HG03460 (cell line): ENCODE measurements at regions not wholly inside any gene's neighbourhood (a gene's known extent, or its start where the extent isn't known, plus 50 kb on each side); places are given as distances from the start of the nearest gene placed in this dataset.
"Not testable (repeated sequence)": the region's sequence is repeated elsewhere in the genome, so short reads cannot be mapped to it uniquely, and the experiment has no call there.

Experiments used
- ATAC-seq: cut with Tn5 transposase; IDR thresholded peaks from one replicate; pipeline ENCODE4 v1.9.1; 2021; ENCODE audit not compliant: unreplicated experiment

DNA sequence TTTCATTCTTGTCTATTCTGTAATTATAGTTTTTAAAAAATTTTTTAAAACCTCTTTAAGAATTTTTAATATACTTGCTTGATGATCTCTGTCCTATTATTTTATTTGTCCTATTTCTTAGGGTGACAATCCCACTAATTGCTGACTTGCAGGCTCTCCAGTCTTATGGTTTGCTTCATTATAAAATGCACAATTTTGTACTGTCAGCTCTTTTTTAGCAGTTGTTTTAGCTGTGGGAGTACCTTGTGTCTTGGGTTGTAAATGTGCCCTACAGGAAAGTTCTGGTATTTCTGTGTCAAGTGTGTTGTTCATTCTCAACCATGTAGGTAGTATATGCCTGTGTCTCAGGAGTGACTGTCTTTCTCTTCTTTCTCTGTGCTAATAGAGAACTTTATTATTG, 118.2 kb upstream of the IL15 start:
- ATAC-seq, result no peak

DNA sequence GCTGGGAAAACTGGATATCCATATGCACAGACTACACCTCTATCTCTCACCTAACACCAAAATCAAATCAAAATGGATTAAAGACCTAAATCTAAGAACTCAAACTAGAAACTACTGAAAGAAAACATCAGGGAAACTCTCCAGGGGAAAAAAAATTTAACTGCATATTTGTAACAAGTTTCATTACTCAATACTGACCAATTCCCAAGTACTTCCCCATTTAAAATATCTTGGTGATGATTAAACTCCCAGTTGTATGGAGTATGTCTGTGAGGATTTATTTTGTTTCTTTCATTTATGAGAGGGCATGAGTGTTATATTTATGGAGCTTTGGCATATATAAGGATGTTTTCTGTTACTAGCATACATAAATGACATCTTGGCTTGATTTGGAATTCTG, 112.3 kb upstream of the IL15 start:
- no peak for ATAC-seq

DNA sequence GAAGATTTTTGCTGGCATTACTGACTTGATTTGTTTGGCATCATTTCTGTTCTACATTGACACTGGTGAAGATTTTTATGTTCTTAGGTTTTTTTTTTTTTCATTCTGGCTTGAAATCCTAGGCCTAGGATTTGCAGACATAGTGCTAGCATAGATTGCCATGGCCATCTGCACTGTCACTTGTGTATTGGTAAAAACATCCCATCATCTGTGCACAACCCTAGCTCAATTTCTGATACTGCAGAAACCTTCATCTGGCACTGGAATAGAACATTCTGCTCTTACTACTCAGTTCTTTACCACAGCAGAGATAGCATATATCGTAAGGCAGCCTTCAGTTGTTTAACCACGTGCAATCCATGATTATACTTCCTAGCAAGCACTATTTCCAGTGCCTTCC, 111.5 kb upstream of the IL15 start:
- ATAC-seq, result no peak

DNA sequence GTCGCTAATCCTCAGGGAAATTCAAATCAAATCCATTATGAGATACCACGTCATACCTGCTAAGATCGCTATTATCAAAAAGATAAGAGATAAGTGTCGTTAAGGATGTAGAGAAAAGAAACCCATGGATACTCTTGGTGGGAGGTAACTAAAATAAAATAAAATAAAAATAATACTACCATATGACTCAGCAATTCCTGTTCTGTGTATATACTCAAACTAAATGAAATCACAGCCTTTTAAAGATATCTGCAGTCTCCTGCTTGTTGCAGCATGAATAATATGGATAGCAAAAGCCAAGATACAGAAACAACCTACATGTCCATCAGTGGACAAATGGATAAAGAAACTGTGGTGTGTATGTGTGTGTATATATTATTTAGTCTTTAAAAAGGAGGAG, 105.8 kb upstream of the IL15 start:
- no peak for ATAC-seq

DNA sequence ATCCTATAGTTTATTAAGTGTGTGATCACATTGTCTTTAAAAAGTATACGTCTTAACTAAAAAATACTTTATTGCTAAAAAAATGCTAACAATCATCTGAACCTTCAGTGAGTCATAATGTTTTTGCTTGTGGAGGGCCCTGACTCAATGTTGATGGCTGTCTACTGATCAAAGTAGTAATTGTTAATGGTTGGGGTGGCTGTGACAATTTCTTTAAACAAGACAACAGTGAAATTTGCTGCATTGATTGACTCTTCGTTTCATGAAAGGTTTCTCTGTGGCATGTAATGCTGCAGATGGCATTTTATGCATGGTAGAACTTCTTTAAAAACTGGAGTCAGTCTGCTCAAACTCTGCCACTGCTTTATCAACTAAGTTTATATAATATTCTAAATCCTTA, 101.4 kb upstream of the IL15 start:
- no peak for ATAC-seq

DNA sequence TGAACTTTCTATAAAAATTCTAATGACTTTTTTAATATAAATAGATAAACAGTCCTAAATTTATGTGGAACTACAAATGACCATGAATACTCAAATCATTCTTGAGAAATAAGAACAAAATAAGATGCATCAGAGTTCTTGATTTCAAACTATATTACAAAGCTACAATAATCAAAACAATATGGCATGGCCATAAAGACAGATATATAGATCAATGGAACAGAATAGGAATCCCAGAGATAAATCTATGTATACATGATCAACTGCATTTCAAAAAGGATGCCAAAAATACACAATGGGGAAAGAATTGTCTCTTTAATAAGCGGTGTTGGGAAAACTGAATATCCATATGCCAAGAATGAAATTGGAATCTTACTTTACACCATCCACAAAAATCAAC, 98.4 kb upstream of the IL15 start:
- no peak for ATAC-seq

DNA sequence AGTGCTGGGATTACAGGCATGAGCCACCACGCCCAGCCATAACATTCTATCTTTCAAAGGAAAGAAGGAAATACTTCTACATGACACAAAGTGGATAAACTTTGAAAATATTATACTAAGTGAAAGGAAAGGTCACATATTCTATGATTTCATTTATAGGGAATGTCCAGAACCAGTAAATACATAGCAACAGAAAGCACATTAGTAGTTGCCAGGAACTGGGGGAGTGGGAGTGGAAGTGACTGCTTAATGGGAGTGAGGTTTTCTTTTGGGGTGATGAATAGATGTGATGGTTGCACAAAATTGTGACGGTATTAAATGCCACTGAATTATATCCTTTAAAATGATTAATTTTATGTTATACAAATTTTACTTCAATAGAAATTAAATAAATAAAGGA, 95.7 kb upstream of the IL15 start:
- no peak for ATAC-seq

DNA sequence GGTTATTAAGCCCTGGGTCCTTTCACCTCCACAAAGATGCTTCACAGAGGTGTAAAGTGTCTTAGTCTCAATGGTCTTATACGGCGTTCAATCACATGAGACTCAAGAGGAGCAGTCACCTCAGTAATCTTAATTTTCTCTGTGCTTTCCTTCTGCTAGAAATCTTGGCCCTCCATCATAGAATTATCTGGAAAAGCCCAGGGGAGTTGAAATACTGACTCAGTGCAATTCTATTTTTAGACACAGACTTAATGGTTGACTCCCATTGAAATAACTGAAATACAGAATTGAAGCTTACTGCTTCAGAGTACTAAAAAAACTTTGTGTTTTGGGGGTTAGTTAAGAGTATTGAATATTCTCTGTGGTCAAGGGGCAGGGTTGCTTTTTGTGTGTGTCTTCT, 94.5 kb upstream of the IL15 start:
- no peak for ATAC-seq

DNA sequence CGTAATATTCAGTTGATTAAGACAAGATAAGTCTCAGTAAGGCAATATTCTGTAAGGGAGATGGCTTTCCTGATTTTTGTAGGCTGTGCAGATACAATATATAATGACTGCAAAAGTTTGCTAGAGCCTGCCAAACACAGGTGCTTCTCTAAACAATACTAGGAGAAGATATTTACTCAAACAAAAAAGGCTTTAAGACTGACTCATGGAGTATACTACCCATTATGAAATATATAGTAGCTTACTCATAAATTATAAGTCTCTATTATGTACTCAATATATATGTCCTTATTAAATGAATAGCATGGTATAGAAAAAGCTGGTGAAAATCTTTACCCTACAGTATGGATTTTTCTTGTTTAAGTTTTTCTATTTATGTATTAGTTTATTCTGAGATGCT, 93.2 kb upstream of the IL15 start:
- ATAC-seq, result no peak

DNA sequence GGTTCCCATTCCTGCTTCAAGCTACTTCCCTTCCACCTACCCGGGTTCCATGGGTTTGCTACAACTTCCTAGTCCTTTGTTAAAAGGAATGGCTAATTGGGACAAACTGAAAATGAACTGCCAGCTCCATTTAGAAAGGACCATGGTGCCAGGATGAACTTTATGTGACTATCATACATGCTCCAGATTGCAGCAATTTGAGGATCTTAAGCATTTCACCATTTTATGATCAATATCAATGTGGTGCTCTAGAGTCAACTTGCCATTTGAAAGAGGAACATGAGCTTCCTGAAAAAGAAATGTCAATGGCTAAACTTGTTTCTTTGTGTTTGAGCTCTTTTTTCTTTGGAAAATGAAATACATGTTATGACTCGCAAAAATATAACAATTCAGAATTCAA, 92.7 kb upstream of the IL15 start:
- ATAC-seq, result no peak

DNA sequence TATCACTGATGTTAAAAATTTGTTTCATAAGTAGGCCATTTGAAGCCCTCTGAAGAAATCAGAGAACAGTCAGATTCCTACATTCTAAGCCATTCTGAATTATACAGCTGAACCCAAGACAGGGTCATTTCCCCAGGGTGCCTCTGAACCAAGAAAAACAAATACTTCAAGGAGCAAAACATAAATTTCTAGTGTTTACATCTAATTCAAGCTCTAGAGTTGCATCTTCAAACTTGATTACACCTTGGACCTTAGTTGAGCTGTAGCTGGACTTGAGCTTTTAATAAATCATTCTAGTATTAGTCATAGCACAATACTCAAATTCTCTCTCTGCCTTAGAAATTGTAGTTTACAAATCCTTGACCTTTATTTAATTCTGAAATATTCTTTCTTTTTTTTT, 87.6 kb upstream of the IL15 start:
- ATAC-seq, result no peak

DNA sequence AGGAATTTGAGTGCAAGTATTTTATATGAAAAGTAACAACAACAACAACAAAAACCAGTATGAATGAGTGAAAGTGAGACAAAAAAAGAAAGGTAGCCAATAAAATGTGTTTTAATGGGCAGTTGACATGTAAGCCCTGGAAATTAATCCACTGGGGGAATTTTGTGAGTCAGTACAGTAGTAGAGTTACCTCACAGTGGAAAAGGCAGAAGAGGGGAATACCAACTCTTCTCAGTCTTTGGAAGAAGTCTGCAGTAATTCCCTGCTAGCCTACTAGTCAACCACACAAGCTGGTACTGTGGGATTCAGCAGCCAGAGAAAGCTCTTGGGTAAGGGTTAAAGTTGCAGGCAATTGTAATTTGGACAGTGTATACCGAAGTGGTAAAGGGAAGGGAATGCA, 76.3 kb upstream of the IL15 start:
- no peak for ATAC-seq

DNA sequence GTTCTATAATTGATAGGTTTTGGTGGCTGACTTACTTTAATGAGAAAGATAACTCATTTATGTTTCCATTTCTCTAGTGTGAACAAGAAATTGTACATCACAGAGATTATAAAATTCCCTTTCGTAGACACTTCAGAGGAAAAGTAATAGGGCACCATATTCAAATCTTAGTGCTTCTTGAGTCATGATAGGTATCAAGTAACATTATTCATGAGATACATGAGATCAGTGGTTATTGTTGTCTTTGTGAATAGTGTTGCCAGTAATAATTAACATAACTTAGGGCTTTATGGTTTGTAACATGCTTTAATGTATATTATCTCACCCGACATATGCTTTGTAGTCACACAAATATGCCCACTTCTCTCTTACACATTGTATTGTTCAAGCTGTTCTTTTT, 73.7 kb upstream of the IL15 start:
- no peak for ATAC-seq

DNA sequence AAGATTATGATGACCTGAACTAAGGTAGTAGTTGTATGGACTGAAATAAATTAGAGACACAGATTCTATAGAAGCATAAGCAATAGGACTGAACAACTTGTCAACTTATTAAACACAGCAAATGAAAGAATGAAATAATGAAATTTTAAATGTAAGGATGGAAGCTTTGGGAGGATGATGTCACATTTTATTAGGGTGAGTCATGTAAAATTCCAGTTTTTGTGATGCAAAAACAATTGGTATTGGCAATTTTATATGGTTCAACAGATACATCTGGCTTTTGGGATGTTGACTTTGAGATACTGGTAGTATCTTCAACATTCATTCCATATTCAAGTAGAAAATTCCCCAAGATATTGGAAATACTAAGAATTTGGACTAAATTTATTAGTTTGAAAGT, 72.7 kb upstream of the IL15 start:
- ATAC-seq, result no peak

DNA sequence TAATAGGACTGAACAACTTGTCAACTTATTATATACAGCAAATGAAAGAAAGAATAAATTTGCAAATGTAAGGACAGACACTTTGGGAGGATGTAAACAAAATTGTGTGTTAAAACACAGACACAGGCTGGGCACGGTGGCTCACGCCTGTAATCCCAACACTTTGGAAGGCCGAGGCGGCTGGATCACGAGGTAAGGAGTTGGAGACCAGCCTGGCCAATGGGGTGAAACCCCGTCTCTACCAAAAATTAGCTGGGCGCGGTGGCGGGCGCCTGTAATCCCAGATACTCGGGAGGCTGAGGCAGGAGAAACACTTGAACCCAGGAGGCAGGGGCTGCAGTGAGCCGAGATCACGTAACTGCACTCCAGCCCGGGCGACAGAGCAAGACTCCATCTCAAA, 71.4 kb upstream of the IL15 start:
- ATAC-seq, result not testable (repeated sequence)

DNA sequence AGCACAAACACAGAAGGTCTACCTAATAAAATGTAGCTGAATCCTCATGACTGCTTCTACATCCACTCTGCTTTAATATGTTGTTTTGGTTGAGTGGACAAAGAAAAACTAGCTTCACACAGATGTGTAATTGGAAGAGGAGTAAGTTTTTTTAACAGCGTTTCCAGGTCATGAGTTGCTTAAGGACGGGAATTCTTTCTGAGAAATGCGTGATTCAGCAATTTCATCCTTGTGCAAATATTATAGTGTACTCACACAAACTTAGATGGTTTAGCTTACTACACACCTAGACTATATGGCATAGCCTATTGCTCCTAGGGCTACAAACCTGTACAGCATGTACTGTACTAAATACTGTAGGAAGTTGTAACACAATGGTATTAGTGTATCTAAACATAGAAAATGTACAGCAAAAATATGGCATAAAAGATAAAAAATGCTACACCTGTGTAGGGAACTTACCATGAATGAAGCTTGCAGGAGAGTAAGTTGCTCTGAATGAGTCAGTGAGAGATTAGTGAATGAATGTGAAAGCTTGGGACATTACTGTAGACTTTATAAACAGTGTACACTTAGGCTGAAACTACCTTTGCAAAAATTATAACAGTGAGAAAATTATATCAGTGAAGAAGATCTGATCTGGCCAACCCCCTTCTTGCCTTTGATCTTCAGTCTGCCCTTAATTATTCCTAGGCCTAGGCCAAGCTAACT, 70.8 kb upstream of the IL15 start:
- no peak for ATAC-seq

DNA sequence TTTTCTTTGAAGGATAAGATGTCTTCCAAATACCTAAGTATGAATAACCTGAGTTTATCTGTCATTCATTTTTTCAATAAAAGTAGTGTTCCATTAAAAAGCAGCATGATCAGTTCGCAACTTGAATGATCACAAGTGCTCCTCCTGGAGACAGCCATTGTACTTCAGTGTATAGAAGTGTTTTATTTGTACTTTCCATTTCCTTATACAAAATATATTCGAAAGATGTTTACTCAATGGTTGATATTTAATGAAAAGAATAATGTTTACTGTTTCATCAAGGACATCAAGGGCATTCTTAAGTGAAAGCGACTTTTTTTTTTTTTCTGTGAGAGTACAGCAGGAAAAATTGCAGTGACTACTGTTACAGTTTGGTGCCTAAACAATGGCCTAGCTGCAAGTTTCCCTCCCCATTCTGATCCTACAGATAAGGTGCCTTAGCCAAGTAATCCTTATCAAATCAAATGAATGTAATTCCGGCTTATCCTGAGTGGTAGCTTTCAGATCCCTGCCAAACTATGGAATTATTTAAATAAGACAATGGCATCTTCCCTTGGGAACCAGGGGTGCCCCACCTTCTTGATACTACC, 69.0 kb upstream of the IL15 start:
- no peak for ATAC-seq

DNA sequence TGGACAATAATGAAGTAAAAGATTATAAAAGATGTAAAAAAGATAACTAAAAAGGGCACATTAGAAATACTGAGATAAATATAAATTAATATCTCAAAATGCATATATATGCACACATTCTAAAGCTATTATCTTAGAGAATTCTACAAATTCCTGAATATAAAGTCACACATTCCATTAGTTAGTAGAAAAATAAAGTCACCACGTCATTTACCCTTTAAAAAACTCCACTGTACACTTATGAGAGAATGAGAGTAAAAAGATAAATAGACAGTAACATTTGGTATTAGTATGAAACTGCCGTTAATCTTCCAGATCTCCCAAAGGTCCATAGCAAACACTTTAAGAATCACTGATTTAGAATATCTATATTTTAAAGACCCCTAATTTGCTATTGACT, 67.2 kb upstream of the IL15 start:
- ATAC-seq, result no peak

DNA sequence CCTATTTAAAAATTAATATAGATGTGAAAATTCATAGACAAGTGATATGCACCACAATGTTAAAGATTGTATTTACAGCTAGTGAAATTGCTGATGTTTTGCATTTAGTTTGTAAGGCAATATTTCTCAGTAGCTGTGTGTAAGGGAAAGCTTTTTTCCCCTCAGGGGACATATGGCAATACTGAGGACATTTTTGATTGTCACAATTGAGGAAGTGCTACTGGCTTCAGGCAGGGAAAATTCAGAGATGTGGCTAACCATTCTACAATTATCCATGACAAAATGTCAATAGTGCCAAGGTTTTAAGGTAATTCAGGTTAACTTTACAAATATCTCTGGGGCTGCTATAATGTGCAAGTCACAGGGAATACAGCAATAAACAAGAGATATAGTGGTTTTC, 66.1 kb upstream of the IL15 start:
- no peak for ATAC-seq

DNA sequence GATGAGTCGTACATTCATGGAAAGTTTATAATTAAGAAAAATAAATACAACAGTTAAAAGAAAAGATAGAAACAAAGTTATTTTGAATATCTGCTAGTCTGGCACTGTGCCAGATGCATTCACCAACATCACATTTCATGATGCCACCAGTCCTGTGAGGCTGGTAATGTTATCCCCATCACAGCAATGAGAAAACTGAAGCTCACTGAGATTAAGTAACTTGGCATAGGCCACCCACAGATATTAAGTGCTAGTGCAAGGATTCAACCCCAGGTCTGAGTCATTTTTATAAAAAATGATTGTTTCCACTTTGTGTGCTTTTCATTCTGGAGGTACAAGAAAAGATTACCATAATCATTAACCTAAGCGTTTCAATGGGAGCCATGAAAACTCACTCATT, 65.0 kb upstream of the IL15 start:
- no peak for ATAC-seq

DNA sequence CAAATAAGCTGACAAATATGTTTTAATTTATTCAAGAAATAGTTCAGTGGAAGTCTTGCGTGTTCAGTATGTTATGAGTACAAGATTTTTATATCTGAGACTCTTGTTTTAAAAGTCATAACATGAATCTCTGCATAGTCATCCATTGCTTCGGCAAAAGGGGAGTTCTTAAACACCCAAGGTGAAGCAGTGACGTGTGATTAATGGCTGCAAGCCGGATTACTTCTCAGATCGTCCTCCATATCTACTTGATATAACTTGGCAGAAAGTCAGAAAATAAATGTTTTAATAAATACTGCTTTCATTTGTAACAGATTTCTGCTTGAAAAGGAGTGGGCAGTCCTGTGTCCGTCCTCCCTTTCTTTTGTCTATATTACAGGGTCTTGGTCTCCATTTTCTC, 64.6 kb upstream of the IL15 start:
- ATAC-seq, result no peak

DNA sequence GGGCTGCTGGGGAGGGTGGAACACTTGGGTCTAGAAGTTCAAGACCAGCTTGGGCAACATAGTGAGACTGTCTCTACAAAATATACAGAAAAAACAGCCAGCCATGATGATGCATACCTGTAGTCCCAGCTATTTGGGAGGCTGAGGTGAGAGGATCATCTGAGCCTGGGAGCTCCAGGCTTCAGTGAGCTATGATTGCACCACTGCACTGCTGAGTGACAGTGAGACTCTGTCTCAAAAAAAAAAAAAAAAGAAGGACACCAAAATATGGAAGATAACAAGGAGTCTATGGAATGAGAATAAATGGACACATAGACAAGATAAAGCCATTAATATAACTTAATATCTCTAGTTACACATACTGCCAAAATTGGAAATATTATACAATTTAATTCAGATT, 62.7 kb upstream of the IL15 start:
- ATAC-seq, result no peak

DNA sequence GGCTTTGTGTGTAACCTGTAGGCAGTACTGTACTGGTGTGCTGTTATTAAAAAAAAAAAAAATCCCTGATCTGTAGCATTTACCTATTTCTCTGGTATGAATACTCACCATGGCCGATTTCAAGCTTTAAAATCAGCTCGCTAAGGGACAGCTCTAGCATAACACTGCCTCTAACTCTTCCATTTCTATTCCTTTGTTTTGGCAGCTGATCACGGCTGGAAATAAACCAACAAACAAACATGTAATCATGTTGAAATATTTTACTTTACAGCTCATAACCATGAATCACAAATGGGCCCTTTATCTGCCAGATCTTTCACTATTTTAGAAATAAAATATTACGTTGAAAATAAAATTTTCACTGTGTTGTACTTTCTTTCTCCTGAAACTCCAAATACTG, 60.5 kb upstream of the IL15 start:
- no peak for ATAC-seq
